HEK293 (cell line): ENCODE measurements at regions not wholly inside any gene's neighbourhood (a gene's known extent, or its start where the extent isn't known, plus 50 kb on each side); places are given as distances from the start of the nearest gene placed in this dataset.

Experiments used
- CTCF ChIA-PET: fragments of 350-600 bp; formaldehyde crosslinking; extraction: SDS; loops from one replicate; lab custom pipeline; 2021; ENCODE audit warnings: antibody characterized with exemption; lab: Yijun Ruan, JAX
- POLR2A ChIA-PET: fragments of 300-600 bp; formaldehyde crosslinking; extraction: SDS; loops from one replicate; lab custom pipeline; 2020; ENCODE audit warnings: antibody characterized with exemption, inconsistent platforms; lab: Yijun Ruan, JAX
- H3K27ac ChIP-seq: fragments of 200-500 bp; sonication (Bioruptor generic); 2 replicates; pipeline ENCODE4 v1.5.1; 2014; ENCODE audit warnings: low read depth, low read length, control low read depth, inconsistent platforms; ENCODE audit errors: extremely low read depth
- H3K36me3 ChIP-seq, 2 experiments: fragments of 200-500 bp in 1 of 2; sonication (Bioruptor generic) in 1 of 2; 1 replicate in 1 of 2; 2 replicates in 1 of 2; pipeline ENCODE4 v1.5.1; 2014 to 2017; ENCODE audit warnings: inconsistent platforms in 2 of 2, low read length in 2 of 2; ENCODE audit not compliant: control insufficient read depth in 2 of 2, insufficient read depth in 1 of 2
- H3K4me1 ChIP-seq: fragments of 200-500 bp; sonication (Bioruptor generic); 2 replicates; pipeline ENCODE4 v1.5.1; 2014; ENCODE audit warnings: mild to moderate bottlenecking, low read length, inconsistent platforms; ENCODE audit not compliant: control insufficient read depth, insufficient read depth
- H3K4me3 ChIP-seq: 2 replicates; pipeline ENCODE4 v1.5.1; 2011; ENCODE audit warnings: low read depth, mild to moderate bottlenecking, control low read depth, low read length, moderate library complexity
- H3K9me3 ChIP-seq: fragments of 200-500 bp; sonication (Bioruptor generic); 2 replicates; pipeline ENCODE4 v1.5.1; 2014; ENCODE audit warnings: low read depth, low read length, inconsistent platforms; ENCODE audit not compliant: control insufficient read depth, insufficient read depth
- EGR2 ChIP-seq: fragments of 450-650 bp; formaldehyde crosslinking; IDR thresholded peaks from 2 replicates; pipeline ENCODE4 v1.5.1; 2016; ENCODE audit warnings: low read depth, missing biosample characterization, missing genetic modification characterization
- ELK4 ChIP-seq: IDR thresholded peaks from 2 replicates; pipeline ENCODE4 v1.6.1; 2011; ENCODE audit warnings: mild to moderate bottlenecking, low read depth, low read length, borderline replicate concordance
- HOXC10 ChIP-seq: sonication (generic); formaldehyde crosslinking; IDR thresholded peaks from 2 replicates; pipeline ENCODE4 v1.8.1; 2023; ENCODE audit warnings: mild to moderate bottlenecking, missing genetic modification reagents
- SP3 ChIP-seq: fragments of 450-650 bp; formaldehyde crosslinking; IDR thresholded peaks from 2 replicates; pipeline ENCODE4 v1.5.1; 2016; ENCODE audit warnings: missing biosample characterization, missing genetic modification characterization
- TRIM28 ChIP-seq: IDR thresholded peaks from 2 replicates; pipeline ENCODE4 v1.6.1; 2011; ENCODE audit warnings: low read length, control low read depth, borderline replicate concordance
- ZBTB7A ChIP-seq: fragments of 450-650 bp; formaldehyde crosslinking; IDR thresholded peaks from 2 replicates; pipeline ENCODE4 v1.5.1; 2016; ENCODE audit warnings: low read depth, missing biosample characterization, missing genetic modification characterization
- ZFP37 ChIP-seq: fragments of 450-650 bp; formaldehyde crosslinking; IDR thresholded peaks from 2 replicates; pipeline ENCODE4 v1.5.1; 2016; ENCODE audit warnings: missing biosample characterization, missing genetic modification characterization
- ZNF10 ChIP-seq: fragments of 450-650 bp; formaldehyde crosslinking; IDR thresholded peaks from 2 replicates; pipeline ENCODE4 v1.5.1; 2017; ENCODE audit warnings: missing biosample characterization, missing genetic modification characterization
- ZNF175 ChIP-seq: fragments of 450-650 bp; formaldehyde crosslinking; IDR thresholded peaks from 2 replicates; pipeline ENCODE4 v1.5.1; 2016; ENCODE audit warnings: missing biosample characterization, missing genetic modification characterization
- ZNF311 ChIP-seq: fragments of 450-650 bp; formaldehyde crosslinking; IDR thresholded peaks from 2 replicates; pipeline ENCODE4 v1.5.1; 2017; ENCODE audit warnings: missing biosample characterization, missing genetic modification characterization, borderline replicate concordance
- ZNF350 ChIP-seq: fragments of 450-650 bp; formaldehyde crosslinking; IDR thresholded peaks from 2 replicates; pipeline ENCODE4 v1.5.0; 2017; ENCODE audit warnings: missing biosample characterization, mild to moderate bottlenecking, missing genetic modification characterization
- ZNF488 ChIP-seq: fragments of 450-650 bp; formaldehyde crosslinking; IDR thresholded peaks from 2 replicates; pipeline ENCODE4 v1.5.1; 2016; ENCODE audit warnings: missing biosample characterization, missing genetic modification characterization
- ZNF514 ChIP-seq: fragments of 450-650 bp; formaldehyde crosslinking; IDR thresholded peaks from 2 replicates; pipeline ENCODE4 v1.5.1; 2016; ENCODE audit warnings: missing biosample characterization, missing genetic modification characterization
- ZNF549 ChIP-seq: fragments of 450-650 bp; IDR thresholded peaks from 2 replicates; pipeline ENCODE4 v1.5.1; 2018; ENCODE audit warnings: missing biosample characterization, missing genetic modification characterization, mild to moderate bottlenecking, inconsistent platforms, moderate library complexity
- ZNF596 ChIP-seq: fragments of 450-650 bp; IDR thresholded peaks from 2 replicates; pipeline ENCODE4 v1.5.0; 2018; ENCODE audit warnings: missing biosample characterization, mild to moderate bottlenecking, missing genetic modification characterization, moderate library complexity
- ZNF658 ChIP-seq: fragments of 450-650 bp; formaldehyde crosslinking; IDR thresholded peaks from 2 replicates; pipeline ENCODE4; 2016; ENCODE audit warnings: missing biosample characterization, missing genetic modification characterization
- ZNF777 ChIP-seq: fragments of 450-650 bp; formaldehyde crosslinking; IDR thresholded peaks from 2 replicates; pipeline ENCODE4 v1.5.1; 2017; ENCODE audit warnings: missing biosample characterization, missing genetic modification characterization, borderline replicate concordance
- ZSCAN30 ChIP-seq: fragments of 450-650 bp; IDR thresholded peaks from 2 replicates; pipeline ENCODE4 v1.5.1; 2018; ENCODE audit warnings: missing biosample characterization, mild to moderate bottlenecking, missing genetic modification characterization, moderate library complexity
- TF ChIP-seq, protein P1 (sequence below): fragments of 450-650 bp; formaldehyde crosslinking; IDR thresholded peaks from 2 replicates; pipeline ENCODE4 v1.5.1; 2016; ENCODE audit warnings: missing biosample characterization, missing genetic modification characterization
- TF ChIP-seq, protein P2 (sequence below): fragments of 450-650 bp; formaldehyde crosslinking; IDR thresholded peaks from 2 replicates; pipeline ENCODE4 v1.5.0; 2017; ENCODE audit warnings: missing biosample characterization, missing genetic modification characterization, borderline replicate concordance
- TF ChIP-seq, protein P3 (sequence below): fragments of 450-650 bp; formaldehyde crosslinking; IDR thresholded peaks from 2 replicates; pipeline ENCODE4 v1.5.1; 2017; ENCODE audit warnings: missing biosample characterization, mild to moderate bottlenecking, missing genetic modification characterization, moderate library complexity
- TF ChIP-seq, protein P4 (sequence below): fragments of 450-650 bp; IDR thresholded peaks from 2 replicates; pipeline ENCODE4 v1.5.1; 2018; ENCODE audit warnings: missing biosample characterization, mild to moderate bottlenecking, missing genetic modification characterization

GRCh38 chr4:42724451-42724850 is 67.5 kb upstream of the ATP8A1 start:
- TF ChIP-seq ZNF175 (tag by site-specific recombination), result no peak
- no peak for TF ChIP-seq ZNF488 (tag by site-specific recombination)
- TF ChIP-seq ZNF658, result no peak
- no peak for TF ChIP-seq ZNF10 (tag by site-specific recombination)
- no peak for TF ChIP-seq ZFP37 (tag by site-specific recombination)
- TF ChIP-seq HOXC10 (CRISPR knock-in tag), result no peak
- no peak for TF ChIP-seq ELK4
- no peak for TF ChIP-seq SP3 (tag by site-specific recombination)
- TF ChIP-seq ZSCAN30 (tag by site-specific recombination), result no peak
- TF ChIP-seq ZNF311 (tag by site-specific recombination), result no peak
- TF ChIP-seq, protein P1, sequence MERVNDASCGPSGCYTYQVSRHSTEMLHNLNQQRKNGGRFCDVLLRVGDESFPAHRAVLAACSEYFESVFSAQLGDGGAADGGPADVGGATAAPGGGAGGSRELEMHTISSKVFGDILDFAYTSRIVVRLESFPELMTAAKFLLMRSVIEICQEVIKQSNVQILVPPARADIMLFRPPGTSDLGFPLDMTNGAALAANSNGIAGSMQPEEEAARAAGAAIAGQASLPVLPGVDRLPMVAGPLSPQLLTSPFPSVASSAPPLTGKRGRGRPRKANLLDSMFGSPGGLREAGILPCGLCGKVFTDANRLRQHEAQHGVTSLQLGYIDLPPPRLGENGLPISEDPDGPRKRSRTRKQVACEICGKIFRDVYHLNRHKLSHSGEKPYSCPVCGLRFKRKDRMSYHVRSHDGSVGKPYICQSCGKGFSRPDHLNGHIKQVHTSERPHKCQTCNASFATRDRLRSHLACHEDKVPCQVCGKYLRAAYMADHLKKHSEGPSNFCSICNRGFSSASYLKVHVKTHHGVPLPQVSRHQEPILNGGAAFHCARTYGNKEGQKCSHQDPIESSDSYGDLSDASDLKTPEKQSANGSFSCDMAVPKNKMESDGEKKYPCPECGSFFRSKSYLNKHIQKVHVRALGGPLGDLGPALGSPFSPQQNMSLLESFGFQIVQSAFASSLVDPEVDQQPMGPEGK (tag by site-specific recombination), result no peak
- no peak for TF ChIP-seq TRIM28
- no peak for TF ChIP-seq ZBTB7A (tag by site-specific recombination)
- TF ChIP-seq, protein P2, sequence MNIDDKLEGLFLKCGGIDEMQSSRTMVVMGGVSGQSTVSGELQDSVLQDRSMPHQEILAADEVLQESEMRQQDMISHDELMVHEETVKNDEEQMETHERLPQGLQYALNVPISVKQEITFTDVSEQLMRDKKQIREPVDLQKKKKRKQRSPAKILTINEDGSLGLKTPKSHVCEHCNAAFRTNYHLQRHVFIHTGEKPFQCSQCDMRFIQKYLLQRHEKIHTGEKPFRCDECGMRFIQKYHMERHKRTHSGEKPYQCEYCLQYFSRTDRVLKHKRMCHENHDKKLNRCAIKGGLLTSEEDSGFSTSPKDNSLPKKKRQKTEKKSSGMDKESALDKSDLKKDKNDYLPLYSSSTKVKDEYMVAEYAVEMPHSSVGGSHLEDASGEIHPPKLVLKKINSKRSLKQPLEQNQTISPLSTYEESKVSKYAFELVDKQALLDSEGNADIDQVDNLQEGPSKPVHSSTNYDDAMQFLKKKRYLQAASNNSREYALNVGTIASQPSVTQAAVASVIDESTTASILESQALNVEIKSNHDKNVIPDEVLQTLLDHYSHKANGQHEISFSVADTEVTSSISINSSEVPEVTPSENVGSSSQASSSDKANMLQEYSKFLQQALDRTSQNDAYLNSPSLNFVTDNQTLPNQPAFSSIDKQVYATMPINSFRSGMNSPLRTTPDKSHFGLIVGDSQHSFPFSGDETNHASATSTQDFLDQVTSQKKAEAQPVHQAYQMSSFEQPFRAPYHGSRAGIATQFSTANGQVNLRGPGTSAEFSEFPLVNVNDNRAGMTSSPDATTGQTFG, result no peak
- no peak for TF ChIP-seq ZNF596
- H3K9me3 ChIP-seq, result no peaks in the 10 kb centered on the region
- ChIA-PET POLR2A (no interaction called here), CTCF (no interaction called here)
- no peak overlapping the region for H3K27ac ChIP-seq
- H3K4me1 ChIP-seq, result no peaks in the 10 kb centered on the region
- H3K36me3 ChIP-seq, result no peaks in the 10 kb centered on the region
- no peak overlapping the region for H3K4me3 ChIP-seq

DNA sequence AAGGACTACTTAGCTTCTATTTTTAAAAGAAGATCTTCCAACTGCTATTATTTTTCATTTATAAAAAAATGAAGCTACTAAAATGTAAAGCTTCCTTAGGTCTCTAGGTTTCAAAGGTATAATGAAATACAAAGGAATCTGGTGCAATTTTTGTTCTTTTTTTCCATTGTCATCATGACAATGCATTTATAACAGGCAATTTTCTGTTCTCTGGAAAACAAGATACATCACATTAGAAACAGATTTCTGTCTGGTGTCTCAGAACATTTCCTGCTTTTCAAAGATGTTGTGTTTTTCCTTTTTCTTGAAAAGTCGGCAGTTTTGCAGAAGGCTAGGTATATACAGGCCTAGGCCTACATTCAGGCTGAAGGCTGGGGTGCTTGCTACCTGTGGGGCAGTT is 63.6 kb upstream of the ATP8A1 start:
- Histone ChIP-seq H3K27ac (no peak overlapping the region), H3K4me1 (no peaks in the 10 kb centered on the region), H3K36me3 (no peaks in the 10 kb centered on the region), H3K4me3 (no peak overlapping the region), H3K9me3 (no peaks in the 10 kb centered on the region)
- POLR2A ChIA-PET, result no interaction called here
- CTCF ChIA-PET, result no interaction called here
- TF ChIP-seq, protein P3, sequence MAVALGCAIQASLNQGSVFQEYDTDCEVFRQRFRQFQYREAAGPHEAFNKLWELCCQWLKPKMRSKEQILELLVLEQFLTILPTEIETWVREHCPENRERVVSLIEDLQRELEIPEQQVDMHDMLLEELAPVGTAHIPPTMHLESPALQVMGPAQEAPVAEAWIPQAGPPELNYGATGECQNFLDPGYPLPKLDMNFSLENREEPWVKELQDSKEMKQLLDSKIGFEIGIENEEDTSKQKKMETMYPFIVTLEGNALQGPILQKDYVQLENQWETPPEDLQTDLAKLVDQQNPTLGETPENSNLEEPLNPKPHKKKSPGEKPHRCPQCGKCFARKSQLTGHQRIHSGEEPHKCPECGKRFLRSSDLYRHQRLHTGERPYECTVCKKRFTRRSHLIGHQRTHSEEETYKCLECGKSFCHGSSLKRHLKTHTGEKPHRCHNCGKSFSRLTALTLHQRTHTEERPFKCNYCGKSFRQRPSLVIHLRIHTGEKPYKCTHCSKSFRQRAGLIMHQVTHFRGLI, result no peak
- TF ChIP-seq EGR2 (tag by site-specific recombination), result no peak
- no peak for TF ChIP-seq ZNF350 (tag by site-specific recombination)
- TF ChIP-seq ZNF514, result no peak
- TF ChIP-seq, protein P2, result no peak
- no peak for TF ChIP-seq ZNF777
- no peak for TF ChIP-seq ZNF549 (tag by site-specific recombination)
- TF ChIP-seq, protein P4, sequence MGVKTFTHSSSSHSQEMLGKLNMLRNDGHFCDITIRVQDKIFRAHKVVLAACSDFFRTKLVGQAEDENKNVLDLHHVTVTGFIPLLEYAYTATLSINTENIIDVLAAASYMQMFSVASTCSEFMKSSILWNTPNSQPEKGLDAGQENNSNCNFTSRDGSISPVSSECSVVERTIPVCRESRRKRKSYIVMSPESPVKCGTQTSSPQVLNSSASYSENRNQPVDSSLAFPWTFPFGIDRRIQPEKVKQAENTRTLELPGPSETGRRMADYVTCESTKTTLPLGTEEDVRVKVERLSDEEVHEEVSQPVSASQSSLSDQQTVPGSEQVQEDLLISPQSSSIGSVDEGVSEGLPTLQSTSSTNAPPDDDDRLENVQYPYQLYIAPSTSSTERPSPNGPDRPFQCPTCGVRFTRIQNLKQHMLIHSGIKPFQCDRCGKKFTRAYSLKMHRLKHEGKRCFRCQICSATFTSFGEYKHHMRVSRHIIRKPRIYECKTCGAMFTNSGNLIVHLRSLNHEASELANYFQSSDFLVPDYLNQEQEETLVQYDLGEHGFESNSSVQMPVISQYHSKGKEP (tag by site-specific recombination), result no peak
